ENCODE measurements at regions not wholly inside any gene's neighbourhood (a gene's known extent, or its start where the extent isn't known, plus 50 kb on each side); places are given as distances from the start of the nearest gene placed in this dataset.

DNA sequence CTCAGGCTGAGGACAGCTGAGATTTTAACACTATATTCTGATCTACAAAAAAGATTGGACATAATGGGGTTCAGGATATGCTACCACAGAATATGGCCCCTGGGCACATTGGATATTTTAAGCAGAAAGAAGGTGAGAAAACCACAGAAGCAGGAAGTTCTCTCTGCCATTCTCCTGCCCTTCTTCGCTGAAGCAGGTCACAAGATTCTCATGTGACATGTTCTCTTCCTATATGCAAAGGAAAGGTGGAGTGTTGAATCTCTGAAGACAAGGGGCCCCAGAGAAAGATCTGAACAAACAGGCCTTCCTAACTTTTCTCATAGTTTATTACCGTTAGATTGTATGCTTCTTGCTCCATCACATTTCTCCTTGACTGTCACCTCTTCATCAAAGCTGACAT lies 285.7 kb downstream of the S1PR1 start:
- no peaks in the 10 kb centered on the region for H3K27me3 ChIP-seq (ENCODE audit: control insufficient read depth, insufficient read depth, low read length)
- no peaks in the 10 kb centered on the region for H3K36me3 ChIP-seq (ENCODE audit: control insufficient read depth, insufficient read depth, low read length)
- no CpG with 5 or more reads among the region's 2 CpGs for WGBS (ENCODE audit: insufficient coverage)
- H3K27ac ChIP-seq (ENCODE audit: low read length), result no peak overlapping the region
- DNase-seq, result no peak
- H3K4me1 ChIP-seq (ENCODE audit: control insufficient read depth, insufficient read depth, low read length), result no peaks in the 10 kb centered on the region
- H3K9me3 ChIP-seq (replicated peaks; ENCODE audit: control insufficient read depth, low read depth, low read length), result no peaks in the 10 kb centered on the region
- no peak overlapping the region for H3K4me3 ChIP-seq (ENCODE audit: low read length)

DNA sequence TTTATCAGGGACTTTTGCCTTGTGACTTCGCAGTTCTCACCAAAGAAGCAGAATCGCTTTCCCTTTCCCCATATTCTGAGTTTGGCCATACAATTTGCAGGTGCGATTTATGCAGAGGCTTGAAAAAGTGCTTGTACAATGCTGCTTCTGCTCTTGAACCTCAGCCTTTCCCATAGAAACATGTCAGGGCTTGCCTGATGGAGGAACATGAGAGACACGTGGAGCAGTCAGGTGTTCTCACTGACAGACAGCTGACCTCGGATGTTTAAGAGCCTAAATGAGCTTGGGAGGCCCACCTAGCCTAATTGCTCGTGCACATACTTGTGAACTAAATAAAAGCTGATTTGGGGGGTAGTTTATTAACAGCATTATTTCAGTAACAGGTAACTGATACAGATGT lies 290.0 kb downstream of the S1PR1 start:
- no peaks in the 10 kb centered on the region for H3K4me1 ChIP-seq (ENCODE audit: control insufficient read depth, insufficient read depth, low read length)
- no peaks in the 10 kb centered on the region for H3K36me3 ChIP-seq (ENCODE audit: control insufficient read depth, insufficient read depth, low read length)
- 44% methylated on average over 4 of the region's 6 CpGs for WGBS (ENCODE audit: insufficient coverage)
- no peaks in the 10 kb centered on the region for H3K27me3 ChIP-seq (ENCODE audit: control insufficient read depth, insufficient read depth, low read length)
- H3K27ac ChIP-seq (ENCODE audit: low read length), result no peak overlapping the region
- H3K4me3 ChIP-seq (ENCODE audit: low read length), result no peak overlapping the region
- no peaks in the 10 kb centered on the region for H3K9me3 ChIP-seq (replicated peaks; ENCODE audit: control insufficient read depth, low read depth, low read length)
- DNase-seq, result no peak

DNA sequence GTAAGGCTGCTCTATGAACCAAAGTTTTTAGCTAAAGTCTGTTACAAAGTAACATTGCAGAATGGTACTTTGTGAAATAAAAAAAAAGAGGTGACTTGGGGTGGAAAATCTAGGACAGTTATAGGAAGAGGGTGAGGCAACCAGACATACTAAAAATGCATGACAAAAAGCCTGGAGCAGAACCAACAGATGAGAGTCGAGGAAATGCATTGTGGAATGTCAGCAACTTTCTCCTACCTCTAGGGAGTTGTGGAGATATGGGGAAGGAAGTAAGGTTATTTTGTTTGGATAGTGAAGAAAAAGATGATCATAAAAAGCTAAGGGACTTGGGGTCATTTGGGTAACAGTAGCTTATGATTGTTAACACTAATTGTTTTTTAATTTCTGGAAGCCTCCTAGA lies 295.6 kb downstream of the S1PR1 start:
- Histone ChIP-seq H3K27ac (ENCODE audit: low read length) (no peak overlapping the region), H3K4me1 (ENCODE audit: control insufficient read depth, insufficient read depth, low read length) (no peaks in the 10 kb centered on the region), H3K9me3 (replicated peaks; ENCODE audit: control insufficient read depth, low read depth, low read length) (no peaks in the 10 kb centered on the region), H3K27me3 (ENCODE audit: control insufficient read depth, insufficient read depth, low read length) (no peaks in the 10 kb centered on the region), H3K4me3 (ENCODE audit: low read length) (no peak overlapping the region), H3K36me3 (ENCODE audit: control insufficient read depth, insufficient read depth, low read length) (no peaks in the 10 kb centered on the region)
- DNase-seq, result peak; percentile 8
- WGBS (ENCODE audit: insufficient coverage), result no CpG with 5 or more reads among the region's 1 CpG

DNA sequence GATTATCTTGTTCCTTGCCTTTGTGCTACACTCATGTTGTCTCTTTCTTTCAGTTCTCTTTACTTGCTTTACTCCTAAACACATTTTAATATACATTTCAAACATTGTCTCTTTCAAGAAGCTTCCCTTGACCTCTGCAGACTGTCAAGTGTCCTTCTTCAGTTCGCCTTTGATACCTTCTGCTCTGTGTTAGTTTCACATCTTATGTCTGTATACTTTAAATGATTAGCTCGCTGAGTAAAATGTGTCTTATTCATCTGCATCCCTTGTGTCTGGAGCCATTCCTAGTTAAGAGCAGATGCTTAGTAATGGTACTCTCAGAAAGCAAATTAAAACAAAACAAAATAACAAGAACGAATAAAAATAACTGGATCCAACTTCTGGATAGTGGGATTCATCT lies 303.3 kb downstream of the S1PR1 start:
- Histone ChIP-seq H3K27me3 (ENCODE audit: control insufficient read depth, insufficient read depth, low read length) (no peaks in the 10 kb centered on the region), H3K36me3 (ENCODE audit: control insufficient read depth, insufficient read depth, low read length) (no peaks in the 10 kb centered on the region), H3K9me3 (replicated peaks; ENCODE audit: control insufficient read depth, low read depth, low read length) (no peaks in the 10 kb centered on the region), H3K4me1 (ENCODE audit: control insufficient read depth, insufficient read depth, low read length) (no peaks in the 10 kb centered on the region), H3K27ac (ENCODE audit: low read length) (no peak overlapping the region), H3K4me3 (ENCODE audit: low read length) (no peak overlapping the region)
- DNase-seq, result no peak
- whole genome bisulfite sequencing (ENCODE audit: insufficient coverage), result no CpG with 5 or more reads among the region's 3 CpGs

DNA sequence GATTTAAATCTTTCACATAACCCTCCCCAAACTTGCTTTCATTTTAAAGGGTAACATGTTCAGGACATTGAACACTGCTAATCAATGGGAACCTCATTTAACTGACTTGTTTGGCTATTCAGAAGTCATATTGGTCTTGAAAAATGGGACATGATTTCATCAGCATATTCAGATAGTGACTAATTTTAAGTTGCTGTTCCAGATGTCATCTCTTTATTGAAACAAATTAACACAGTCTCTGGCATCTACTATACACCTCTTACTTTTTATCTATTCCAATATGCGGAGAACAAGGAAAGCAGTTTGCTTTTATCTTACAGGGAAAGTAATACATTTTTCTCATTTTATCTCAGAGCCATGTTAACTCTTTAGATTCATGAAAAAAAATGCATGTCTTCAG lies 310.1 kb downstream of the S1PR1 start:
- H3K4me1 ChIP-seq (ENCODE audit: control insufficient read depth, insufficient read depth, low read length), result no peaks in the 10 kb centered on the region
- H3K9me3 ChIP-seq (replicated peaks; ENCODE audit: control insufficient read depth, low read depth, low read length), result no peaks in the 10 kb centered on the region
- H3K27me3 ChIP-seq (ENCODE audit: control insufficient read depth, insufficient read depth, low read length), result no peaks in the 10 kb centered on the region
- no peak overlapping the region for H3K4me3 ChIP-seq (ENCODE audit: low read length)
- 0% methylated on average over 1 of the region's 1 CpG for whole genome bisulfite sequencing (ENCODE audit: insufficient coverage)
- no peak overlapping the region for H3K27ac ChIP-seq (ENCODE audit: low read length)
- no peak for DNase-seq
- no peaks in the 10 kb centered on the region for H3K36me3 ChIP-seq (ENCODE audit: control insufficient read depth, insufficient read depth, low read length)

DNA sequence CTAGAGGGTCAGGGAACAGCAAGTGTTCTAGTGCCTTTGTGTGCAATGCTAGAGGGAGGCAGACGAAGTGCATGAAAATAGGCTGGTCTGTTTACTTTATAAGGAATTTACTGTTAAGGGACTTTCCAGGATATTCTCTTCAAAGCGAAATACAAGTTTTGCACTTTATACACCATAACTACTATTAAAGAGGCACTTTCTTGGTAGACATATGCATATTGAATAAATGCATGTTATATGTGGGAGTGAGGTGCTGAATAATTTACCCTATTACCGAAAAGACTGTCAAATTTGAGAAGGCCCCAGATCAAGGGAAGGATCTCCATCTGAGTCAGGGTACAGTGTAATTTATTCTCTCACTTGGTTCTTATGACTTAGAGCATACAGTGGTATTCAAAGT lies 310.5 kb downstream of the S1PR1 start:
- no peak for DNase-seq
- no peaks in the 10 kb centered on the region for H3K36me3 ChIP-seq (ENCODE audit: control insufficient read depth, insufficient read depth, low read length)
- H3K4me3 ChIP-seq (ENCODE audit: low read length), result no peak overlapping the region
- no peaks in the 10 kb centered on the region for H3K9me3 ChIP-seq (replicated peaks; ENCODE audit: control insufficient read depth, low read depth, low read length)
- H3K27me3 ChIP-seq (ENCODE audit: control insufficient read depth, insufficient read depth, low read length), result no peaks in the 10 kb centered on the region
- no peak overlapping the region for H3K27ac ChIP-seq (ENCODE audit: low read length)
- no peaks in the 10 kb centered on the region for H3K4me1 ChIP-seq (ENCODE audit: control insufficient read depth, insufficient read depth, low read length)
- WGBS (ENCODE audit: insufficient coverage), result 100% methylated on average over 1 of the region's 3 CpGs

DNA sequence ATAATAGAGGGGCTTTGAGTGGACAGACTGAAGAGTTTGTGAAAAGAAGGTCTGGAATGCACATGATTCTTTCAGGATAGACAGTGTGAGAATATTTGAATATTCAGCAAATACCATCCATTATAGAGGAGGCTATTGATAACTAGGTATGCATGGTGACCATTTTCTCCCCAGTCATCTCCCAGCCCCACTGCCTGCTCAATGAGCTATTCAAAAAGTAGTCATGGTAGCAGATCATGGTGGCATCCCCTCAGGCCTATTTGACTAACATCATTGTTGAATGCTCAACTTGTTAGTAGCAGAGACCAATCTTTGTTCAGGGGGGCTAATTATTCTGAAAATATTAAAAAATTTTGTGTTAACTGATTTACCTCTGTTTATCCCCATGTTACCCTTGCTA lies 311.6 kb downstream of the S1PR1 start:
- Histone ChIP-seq H3K27ac (ENCODE audit: low read length) (no peak overlapping the region), H3K4me1 (ENCODE audit: control insufficient read depth, insufficient read depth, low read length) (no peaks in the 10 kb centered on the region), H3K27me3 (ENCODE audit: control insufficient read depth, insufficient read depth, low read length) (no peaks in the 10 kb centered on the region), H3K9me3 (replicated peaks; ENCODE audit: control insufficient read depth, low read depth, low read length) (no peaks in the 10 kb centered on the region), H3K36me3 (ENCODE audit: control insufficient read depth, insufficient read depth, low read length) (no peaks in the 10 kb centered on the region), H3K4me3 (ENCODE audit: low read length) (no peak overlapping the region)
- no peak for DNase-seq

DNA sequence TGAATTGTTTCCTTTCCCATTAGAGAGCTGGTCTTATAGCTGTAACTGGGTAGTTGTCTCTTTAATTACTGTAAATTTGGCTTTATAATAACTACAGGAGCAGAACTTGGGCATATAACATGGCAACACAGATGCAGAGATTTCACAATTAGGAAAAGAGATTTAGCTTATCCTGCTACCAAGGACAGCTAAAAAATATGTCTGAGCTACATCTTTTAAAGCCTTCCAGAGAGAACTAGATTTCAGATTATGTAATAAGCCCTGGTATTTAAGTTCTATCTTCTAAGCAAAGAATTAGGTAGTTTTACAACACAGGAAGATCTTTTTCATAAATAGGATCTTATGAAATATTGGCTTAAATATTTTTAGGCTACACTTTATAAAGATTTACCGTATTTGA lies 313.8 kb downstream of the S1PR1 start:
- no peaks in the 10 kb centered on the region for H3K4me1 ChIP-seq (ENCODE audit: control insufficient read depth, insufficient read depth, low read length)
- no peak for DNase-seq
- H3K27me3 ChIP-seq (ENCODE audit: control insufficient read depth, insufficient read depth, low read length), result no peaks in the 10 kb centered on the region
- no CpG with 5 or more reads among the region's 1 CpG for WGBS (ENCODE audit: insufficient coverage)
- no peak overlapping the region for H3K4me3 ChIP-seq (ENCODE audit: low read length)
- no peaks in the 10 kb centered on the region for H3K36me3 ChIP-seq (ENCODE audit: control insufficient read depth, insufficient read depth, low read length)
- H3K27ac ChIP-seq (ENCODE audit: low read length), result no peak overlapping the region
- no peaks in the 10 kb centered on the region for H3K9me3 ChIP-seq (replicated peaks; ENCODE audit: control insufficient read depth, low read depth, low read length)

DNA sequence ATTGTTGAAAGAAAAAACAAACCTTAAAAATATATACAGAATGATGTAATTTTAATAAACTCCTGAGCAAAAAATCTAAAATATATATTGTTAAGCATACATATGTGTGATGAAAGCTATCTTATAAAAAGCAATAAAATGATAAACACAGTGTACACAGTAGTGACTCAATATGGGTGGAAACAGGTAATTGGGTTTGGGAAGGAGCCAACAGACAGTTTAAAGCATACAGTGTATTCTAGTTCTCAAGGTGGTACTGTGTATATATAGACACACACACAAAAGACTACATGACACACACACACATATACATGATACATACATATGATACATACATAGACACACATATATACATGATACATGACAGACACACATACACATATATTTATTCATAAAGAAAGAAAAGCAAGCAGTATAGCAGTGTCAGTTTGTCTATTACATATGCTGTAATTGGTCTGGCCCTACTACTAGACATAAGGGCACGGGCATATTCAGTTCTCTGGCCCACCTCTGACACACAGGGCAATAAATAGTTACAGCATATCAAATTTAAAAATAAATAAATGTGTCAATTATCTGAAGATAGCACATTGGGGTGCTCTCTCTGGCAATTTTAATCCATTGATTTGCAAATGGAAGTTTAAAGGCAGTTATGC lies 330.2 kb downstream of the S1PR1 start:
- Histone ChIP-seq H3K27ac (ENCODE audit: low read length) (no peak overlapping the region), H3K9me3 (replicated peaks; ENCODE audit: control insufficient read depth, low read depth, low read length) (no peaks in the 10 kb centered on the region), H3K4me3 (ENCODE audit: low read length) (no peak overlapping the region), H3K36me3 (ENCODE audit: control insufficient read depth, insufficient read depth, low read length) (no peaks in the 10 kb centered on the region), H3K4me1 (ENCODE audit: control insufficient read depth, insufficient read depth, low read length) (no peaks in the 10 kb centered on the region), H3K27me3 (ENCODE audit: control insufficient read depth, insufficient read depth, low read length) (no peaks in the 10 kb centered on the region)
- DNase-seq, result no peak
- WGBS (ENCODE audit: insufficient coverage), result no CpG with 5 or more reads among the region's 1 CpG

DNA sequence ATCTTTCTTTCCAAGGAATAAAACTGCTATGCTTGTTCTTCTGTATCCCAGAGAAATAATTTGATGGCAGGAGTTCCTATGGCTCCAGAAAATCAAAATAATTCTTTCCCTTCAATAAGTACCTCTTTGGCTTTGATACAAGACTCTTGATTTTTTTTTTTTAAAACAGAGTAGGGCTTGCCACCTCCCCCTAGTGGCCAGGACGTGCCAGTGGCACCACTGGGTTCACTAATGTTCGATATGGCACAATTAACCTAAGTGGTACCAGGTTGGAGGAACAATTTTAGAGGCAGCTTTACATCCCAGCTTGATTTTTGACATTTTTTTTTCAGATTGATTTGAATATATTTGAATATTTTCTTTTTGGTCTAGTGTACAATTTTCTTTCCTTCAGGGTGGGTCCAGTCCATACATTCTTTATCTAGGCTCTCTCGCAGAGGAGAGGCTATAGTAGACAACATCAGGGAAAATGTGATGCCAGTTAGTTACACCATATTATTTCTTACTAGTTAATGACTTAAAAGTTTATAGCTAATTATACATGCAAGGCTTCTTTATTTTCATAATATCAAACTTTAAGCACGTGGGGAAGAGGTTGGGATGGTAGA lies 330.9 kb downstream of the S1PR1 start:
- 0% methylated on average over 1 of the region's 4 CpGs for WGBS (ENCODE audit: insufficient coverage)
- no peak overlapping the region for H3K27ac ChIP-seq (ENCODE audit: low read length)
- no peak for DNase-seq
- H3K4me1 ChIP-seq (ENCODE audit: control insufficient read depth, insufficient read depth, low read length), result no peaks in the 10 kb centered on the region
- H3K27me3 ChIP-seq (ENCODE audit: control insufficient read depth, insufficient read depth, low read length), result no peaks in the 10 kb centered on the region
- no peaks in the 10 kb centered on the region for H3K9me3 ChIP-seq (replicated peaks; ENCODE audit: control insufficient read depth, low read depth, low read length)
- H3K4me3 ChIP-seq (ENCODE audit: low read length), result no peak overlapping the region
- H3K36me3 ChIP-seq (ENCODE audit: control insufficient read depth, insufficient read depth, low read length), result no peaks in the 10 kb centered on the region

DNA sequence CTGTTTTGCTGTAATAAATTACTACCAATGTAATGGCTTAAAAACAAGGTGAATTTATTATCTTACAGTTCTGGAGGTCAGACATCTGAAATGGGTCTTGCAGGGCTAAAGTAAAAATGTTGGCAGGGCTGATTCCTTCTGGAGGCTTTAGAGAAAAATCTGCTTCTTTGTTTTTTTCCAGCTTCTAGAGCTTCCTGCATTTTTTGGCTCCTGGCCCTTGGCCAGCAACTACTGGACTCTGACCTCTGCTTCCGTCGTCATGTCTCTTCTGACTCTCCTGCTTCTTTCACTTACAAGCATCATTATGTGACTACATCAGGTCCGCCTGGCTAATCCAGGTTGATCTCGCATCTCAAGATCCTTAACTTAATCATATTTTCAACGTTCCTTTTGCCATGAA lies 350.9 kb downstream of the S1PR1 start:
- Histone ChIP-seq H3K4me3 (ENCODE audit: low read length) (no peak overlapping the region), H3K27me3 (ENCODE audit: control insufficient read depth, insufficient read depth, low read length) (no peaks in the 10 kb centered on the region)

More for the DNA sequence above, 350.9 kb downstream of the S1PR1 start:
- peak; percentile 88 for DNase-seq
- 4% methylated on average over 2 of the region's 5 CpGs for WGBS (ENCODE audit: insufficient coverage)
- Histone ChIP-seq H3K4me1 (ENCODE audit: control insufficient read depth, insufficient read depth, low read length) (peaks cover 2% of the 10 kb centered on the region), H3K36me3 (ENCODE audit: control insufficient read depth, insufficient read depth, low read length) (no peaks in the 10 kb centered on the region), H3K27ac (ENCODE audit: low read length) (peak overlapping the region; percentile 14), H3K9me3 (replicated peaks; ENCODE audit: control insufficient read depth, low read depth, low read length) (no peaks in the 10 kb centered on the region)
